ENCODE measurements at regions not wholly inside any gene's neighbourhood (a gene's known extent, or its start where the extent isn't known, plus 50 kb on each side); places are given as distances from the start of the nearest gene placed in this dataset.

DNA sequence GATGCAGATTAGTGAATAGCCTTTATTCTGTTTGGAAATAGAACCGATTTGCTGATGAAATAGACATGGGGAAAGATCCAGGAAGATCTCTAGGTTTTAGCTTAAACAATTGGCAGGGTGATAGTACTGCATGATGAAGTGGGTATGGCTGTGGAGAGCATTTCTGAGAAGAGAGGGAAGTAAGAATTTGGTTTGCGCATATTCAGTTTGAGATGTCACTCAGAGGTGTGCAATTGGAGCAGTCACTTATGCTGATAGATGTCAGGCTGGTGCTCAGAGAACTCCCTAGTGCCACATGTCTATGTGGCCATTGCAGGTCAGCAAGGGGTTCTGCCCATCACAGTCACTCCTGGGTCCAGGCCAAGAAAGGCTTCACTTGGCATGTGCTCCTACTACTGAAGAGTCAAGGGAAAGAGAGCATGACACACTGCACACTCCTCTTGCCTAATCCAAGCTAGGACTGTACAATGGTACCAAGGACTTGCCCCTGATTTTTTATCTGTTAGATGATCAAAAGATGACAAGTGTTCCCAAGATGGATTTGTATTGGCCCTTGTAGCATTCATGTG is 57.2 kb upstream of the ST8SIA2 start:
- TF ChIP-seq EZH2 (IDR thresholded peaks at IDR 0.05; ENCODE audit: low read length, unreplicated experiment) (no peak), EZH2phosphoT487 (IDR thresholded peaks at IDR 0.05; ENCODE audit: borderline replicate concordance, low read length) (no peak)
- TF ChIP-seq, protein P1, sequence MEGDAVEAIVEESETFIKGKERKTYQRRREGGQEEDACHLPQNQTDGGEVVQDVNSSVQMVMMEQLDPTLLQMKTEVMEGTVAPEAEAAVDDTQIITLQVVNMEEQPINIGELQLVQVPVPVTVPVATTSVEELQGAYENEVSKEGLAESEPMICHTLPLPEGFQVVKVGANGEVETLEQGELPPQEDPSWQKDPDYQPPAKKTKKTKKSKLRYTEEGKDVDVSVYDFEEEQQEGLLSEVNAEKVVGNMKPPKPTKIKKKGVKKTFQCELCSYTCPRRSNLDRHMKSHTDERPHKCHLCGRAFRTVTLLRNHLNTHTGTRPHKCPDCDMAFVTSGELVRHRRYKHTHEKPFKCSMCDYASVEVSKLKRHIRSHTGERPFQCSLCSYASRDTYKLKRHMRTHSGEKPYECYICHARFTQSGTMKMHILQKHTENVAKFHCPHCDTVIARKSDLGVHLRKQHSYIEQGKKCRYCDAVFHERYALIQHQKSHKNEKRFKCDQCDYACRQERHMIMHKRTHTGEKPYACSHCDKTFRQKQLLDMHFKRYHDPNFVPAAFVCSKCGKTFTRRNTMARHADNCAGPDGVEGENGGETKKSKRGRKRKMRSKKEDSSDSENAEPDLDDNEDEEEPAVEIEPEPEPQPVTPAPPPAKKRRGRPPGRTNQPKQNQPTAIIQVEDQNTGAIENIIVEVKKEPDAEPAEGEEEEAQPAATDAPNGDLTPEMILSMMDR (conservative IDR thresholded peaks at IDR 0.05; ENCODE audit: low read depth, low read length) = no peak
